Hepatocyte (in vitro differentiated cells): ENCODE measurements at regions not wholly inside any gene's neighbourhood (a gene's known extent, or its start where the extent isn't known, plus 50 kb on each side); places are given as distances from the start of the nearest gene placed in this dataset.

ENCODE experiments used
- CTCF ChIP-seq: fragments of 200-600 bp; sonication (generic); IDR thresholded peaks from 2 replicates; pipeline ENCODE4 v1.5.1; 2016; ENCODE audit warnings: antibody characterized with exemption, mild to moderate bottlenecking; ENCODE audit not compliant: poor library complexity
- EZH2 ChIP-seq: fragments of 200-600 bp; sonication (generic); IDR thresholded peaks from 2 replicates; pipeline ENCODE4 v1.6.1; 2016; ENCODE audit warnings: antibody characterized with exemption, mild to moderate bottlenecking, borderline replicate concordance
- EZH2phosphoT487 ChIP-seq: fragments of 200-600 bp; sonication (generic); IDR thresholded peaks from one replicate; pipeline ENCODE4 v1.6.1; 2018; ENCODE audit warnings: antibody characterized with exemption, mild to moderate bottlenecking, low read depth, moderate library complexity; ENCODE audit not compliant: unreplicated experiment, severe bottlenecking

- TF ChIP-seq CTCF (no peak), EZH2 (no peak), EZH2phosphoT487 (no peak)
Measured at GRCh38 chr3:181999314-181999713, 287.6 kb downstream of the SOX2 start.
